ENCODE measurements at regions not wholly inside any gene's neighbourhood (a gene's known extent, or its start where the extent isn't known, plus 50 kb on each side); places are given as distances from the start of the nearest gene placed in this dataset.

DNA sequence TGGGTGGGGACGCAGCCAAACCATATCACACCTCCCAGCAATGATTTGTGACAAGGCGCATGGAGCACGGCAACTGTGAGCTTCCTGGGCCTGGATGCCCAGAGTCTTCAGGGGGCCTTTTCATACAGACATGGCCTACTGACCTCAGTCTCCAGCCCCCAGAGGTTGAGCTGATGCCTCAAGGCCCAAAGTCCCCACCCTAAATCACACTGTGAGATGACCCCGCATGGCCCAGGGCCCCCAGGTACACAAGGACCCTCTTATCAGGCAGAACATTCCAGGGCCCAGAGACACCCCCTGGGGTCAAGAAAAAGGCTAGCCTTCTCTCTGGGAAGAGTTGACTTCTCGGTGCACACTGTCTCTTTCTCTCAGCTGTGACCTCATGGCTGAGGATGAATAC is 179.7 kb upstream of the C1orf174 start:
- Histone ChIP-seq H3K4me3 (no peak overlapping the region), H3K27ac (no peak overlapping the region), H3K36me3 (no peaks in the 10 kb centered on the region), H3K4me1 (peaks cover 0 to 13% (median 6%) of the 10 kb centered on the region in 4 donors), H3K9me3 (no peaks in the 10 kb centered on the region), H3K27me3 (no peaks in the 10 kb centered on the region)
- intact Hi-C loops (cut with DNase I) = no loop called here
- ATAC-seq = no peak
- TF ChIP-seq POLR2A (IDR thresholded peaks at IDR 0.05) = no peak
- TF ChIP-seq, protein P1, sequence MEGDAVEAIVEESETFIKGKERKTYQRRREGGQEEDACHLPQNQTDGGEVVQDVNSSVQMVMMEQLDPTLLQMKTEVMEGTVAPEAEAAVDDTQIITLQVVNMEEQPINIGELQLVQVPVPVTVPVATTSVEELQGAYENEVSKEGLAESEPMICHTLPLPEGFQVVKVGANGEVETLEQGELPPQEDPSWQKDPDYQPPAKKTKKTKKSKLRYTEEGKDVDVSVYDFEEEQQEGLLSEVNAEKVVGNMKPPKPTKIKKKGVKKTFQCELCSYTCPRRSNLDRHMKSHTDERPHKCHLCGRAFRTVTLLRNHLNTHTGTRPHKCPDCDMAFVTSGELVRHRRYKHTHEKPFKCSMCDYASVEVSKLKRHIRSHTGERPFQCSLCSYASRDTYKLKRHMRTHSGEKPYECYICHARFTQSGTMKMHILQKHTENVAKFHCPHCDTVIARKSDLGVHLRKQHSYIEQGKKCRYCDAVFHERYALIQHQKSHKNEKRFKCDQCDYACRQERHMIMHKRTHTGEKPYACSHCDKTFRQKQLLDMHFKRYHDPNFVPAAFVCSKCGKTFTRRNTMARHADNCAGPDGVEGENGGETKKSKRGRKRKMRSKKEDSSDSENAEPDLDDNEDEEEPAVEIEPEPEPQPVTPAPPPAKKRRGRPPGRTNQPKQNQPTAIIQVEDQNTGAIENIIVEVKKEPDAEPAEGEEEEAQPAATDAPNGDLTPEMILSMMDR (IDR thresholded peaks at IDR 0.05) = no peak
- WGBS (ENCODE audit: insufficient coverage, low coverage, low lambda C conversion rate, missing lambda C conversion rate) = 65% methylated on average over 4 of the region's 5 CpGs
- peak in 1 of 3 donors; percentile 31 for DNase-seq

DNA sequence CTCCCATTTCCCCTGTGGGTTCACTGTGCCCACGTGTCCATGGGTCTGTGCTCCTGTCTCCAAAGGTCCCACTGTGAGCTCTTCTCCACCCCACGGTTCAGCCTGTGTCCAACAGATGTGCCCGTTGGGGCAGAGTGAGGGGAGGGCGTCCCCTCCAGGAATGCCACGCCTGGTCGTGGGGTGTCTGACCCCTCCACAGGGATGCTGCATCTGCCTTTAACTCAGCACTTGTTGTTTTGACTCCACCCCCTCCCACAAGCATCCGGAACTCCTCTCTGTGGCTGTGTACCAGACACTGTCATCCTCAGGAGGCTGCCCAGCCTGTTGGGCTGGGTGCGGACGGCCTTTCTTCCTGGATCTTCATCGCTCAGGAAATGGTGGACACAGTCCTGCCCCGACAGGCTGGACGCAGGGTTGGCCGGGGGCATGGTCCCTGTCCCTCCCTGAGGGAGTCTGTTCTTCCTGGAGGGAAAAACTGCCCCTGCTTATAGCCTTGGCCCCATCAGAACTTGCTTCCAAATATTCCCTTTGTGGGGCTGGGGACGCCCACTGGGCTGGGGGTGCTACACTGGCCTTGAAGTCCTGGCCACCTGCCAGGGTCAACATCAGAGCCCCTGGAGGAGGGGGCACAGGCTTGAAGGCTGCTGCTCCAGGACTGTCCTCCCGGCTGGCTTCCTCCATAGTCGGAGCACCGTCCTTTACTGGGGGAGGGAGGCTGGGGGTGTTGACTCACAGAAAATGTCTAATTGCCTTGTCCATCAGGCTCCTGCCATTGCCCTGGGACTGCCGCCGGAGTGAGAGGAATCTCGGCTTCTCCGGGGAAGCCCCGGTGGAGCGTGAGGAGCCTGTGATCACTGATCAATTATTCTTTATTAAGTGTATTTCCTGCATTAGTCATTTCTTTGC is 182.0 kb upstream of the C1orf174 start:
- no peaks in the 10 kb centered on the region for H3K36me3 ChIP-seq
- peaks cover 0 to 13% (median 6%) of the 10 kb centered on the region in 4 donors for H3K4me1 ChIP-seq
- no peak overlapping the region for H3K4me3 ChIP-seq
- intact Hi-C loops (cut with DNase I) = no loop called here
- no peaks in the 10 kb centered on the region for H3K9me3 ChIP-seq
- WGBS (ENCODE audit: insufficient coverage, low coverage, low lambda C conversion rate, missing lambda C conversion rate) = 83% methylated on average over 6 of the region's 23 CpGs
- ATAC-seq (no peak), DNase-seq (no peak)
- no peak overlapping the region for H3K27ac ChIP-seq
- TF ChIP-seq, protein P1 (IDR thresholded peaks at IDR 0.05) = no peak
- TF ChIP-seq POLR2A (IDR thresholded peaks at IDR 0.05) = no peak
- no peaks in the 10 kb centered on the region for H3K27me3 ChIP-seq

DNA sequence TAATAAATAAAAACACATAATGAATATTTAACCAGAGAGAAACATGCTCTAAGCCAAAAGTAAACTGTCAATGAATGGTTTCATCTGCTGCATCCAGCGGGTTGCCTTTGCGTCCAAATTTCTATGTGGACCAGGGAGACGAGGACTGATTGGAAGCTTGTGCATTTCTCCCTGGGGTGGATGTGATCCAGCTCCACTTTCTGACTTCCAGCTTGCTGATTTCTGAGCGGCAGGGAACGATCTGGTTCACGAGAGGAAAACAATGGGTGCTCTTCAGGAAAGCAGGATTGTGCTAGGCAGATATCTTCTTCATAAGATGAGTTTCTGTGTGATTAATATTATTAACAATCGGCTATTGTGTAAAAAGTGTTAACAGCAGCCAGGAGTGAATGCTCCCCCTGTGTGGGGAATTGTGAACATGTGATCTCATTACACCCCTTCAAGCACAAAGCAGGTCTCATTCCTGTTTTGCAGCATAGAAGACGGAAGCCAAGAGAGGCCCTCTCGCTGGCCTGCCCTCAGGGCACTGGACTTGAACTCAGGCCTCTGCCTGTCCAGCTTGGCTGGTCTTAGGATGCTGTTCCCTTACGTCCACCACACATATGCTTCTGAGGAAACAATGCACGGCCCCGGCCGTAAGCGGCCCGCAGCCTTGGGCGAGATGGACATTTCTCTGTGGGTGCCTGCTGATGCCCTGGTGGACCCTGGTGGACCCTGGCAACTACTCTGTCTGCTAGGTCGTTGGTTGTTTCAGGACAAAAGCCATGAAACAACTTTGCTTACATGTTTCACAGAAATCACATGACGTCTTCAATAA is 183.4 kb upstream of the C1orf174 start:
- DNase-seq = no peak
- Histone ChIP-seq H3K27ac (peak overlapping the region; percentile 9 to 81 (median 47)), H3K27me3 (no peaks in the 10 kb centered on the region), H3K9me3 (no peaks in the 10 kb centered on the region), H3K4me3 (no peak overlapping the region), H3K36me3 (no peaks in the 10 kb centered on the region), H3K4me1 (peaks cover 0 to 13% (median 6%) of the 10 kb centered on the region in 4 donors)
- 21% methylated on average over 10 of the region's 18 CpGs for WGBS (ENCODE audit: insufficient coverage, low coverage, low lambda C conversion rate, missing lambda C conversion rate)
- ATAC-seq = peak in 2 of 4 donors; percentile 6 to 15
- intact Hi-C loops (cut with DNase I) = no loop called here
- TF ChIP-seq POLR2A (IDR thresholded peaks at IDR 0.05) = no peak
- TF ChIP-seq, protein P1 (IDR thresholded peaks at IDR 0.05) = no peak

DNA sequence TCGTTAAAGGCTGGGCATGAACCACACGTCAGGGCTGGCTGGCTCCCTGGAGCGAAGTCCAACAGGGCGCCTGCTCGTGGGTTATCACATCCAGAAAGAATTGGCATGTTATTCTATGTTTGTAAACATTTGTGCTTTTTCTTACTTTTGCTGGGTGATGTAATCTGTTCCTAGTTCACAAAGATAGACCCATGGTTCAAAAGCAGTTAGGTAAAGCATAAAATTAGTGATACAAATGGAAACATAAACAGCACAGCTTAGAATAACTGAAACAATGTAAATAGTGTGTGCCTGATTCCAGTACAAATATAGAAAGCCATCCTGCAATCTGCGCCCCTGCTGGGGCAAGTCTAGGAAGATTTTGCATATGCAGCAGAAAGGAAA is 184.0 kb upstream of the C1orf174 start:
- TF ChIP-seq, protein P1 (IDR thresholded peaks at IDR 0.05) = no peak
- TF ChIP-seq POLR2A (IDR thresholded peaks at IDR 0.05) = no peak
- Histone ChIP-seq H3K9me3 (no peaks in the 10 kb centered on the region), H3K4me1 (peaks cover 0 to 13% (median 6%) of the 10 kb centered on the region in 4 donors), H3K36me3 (no peaks in the 10 kb centered on the region), H3K27me3 (no peaks in the 10 kb centered on the region), H3K4me3 (no peak overlapping the region), H3K27ac (peak overlapping the region in 2 of 3 donors; percentile 47 to 81)
- ATAC-seq (peak; percentile 79 to 93 (median 90)), DNase-seq (peak; percentile 80 to 88 (median 82))
- intact Hi-C loops (cut with DNase I) = no loop called here
- 14% methylated on average over 6 of the region's 6 CpGs for WGBS (ENCODE audit: insufficient coverage, low coverage, low lambda C conversion rate, missing lambda C conversion rate)

Measured in right lobe of liver (tissue), 6 donors.